Fibroblast of lung (primary cell): ENCODE measurements at regions not wholly inside any gene's neighbourhood (a gene's known extent, or its start where the extent isn't known, plus 50 kb on each side); places are given as distances from the start of the nearest gene placed in this dataset.

Experiments used
- EZH2 ChIP-seq: IDR thresholded peaks from 2 replicates; pipeline ENCODE4 v1.5.1; 2012; ENCODE audit warnings: low read length, control low read depth, mild to moderate bottlenecking; ENCODE audit errors: missing control alignments
- TF ChIP-seq, protein P1 (sequence below), 2 donors: IDR thresholded peaks in 1 of 2; conservative IDR thresholded peaks in 1 of 2; 1 replicate in 1 of 2; 2 replicates in 1 of 2; pipeline ENCODE4 v1.5.1; 2011 to 2012; ENCODE audit warnings: low read length in 2 of 2, control low read depth in 1 of 2, inconsistent platforms in 1 of 2, low read depth in 1 of 2, mild to moderate bottlenecking in 1 of 2

DNA sequence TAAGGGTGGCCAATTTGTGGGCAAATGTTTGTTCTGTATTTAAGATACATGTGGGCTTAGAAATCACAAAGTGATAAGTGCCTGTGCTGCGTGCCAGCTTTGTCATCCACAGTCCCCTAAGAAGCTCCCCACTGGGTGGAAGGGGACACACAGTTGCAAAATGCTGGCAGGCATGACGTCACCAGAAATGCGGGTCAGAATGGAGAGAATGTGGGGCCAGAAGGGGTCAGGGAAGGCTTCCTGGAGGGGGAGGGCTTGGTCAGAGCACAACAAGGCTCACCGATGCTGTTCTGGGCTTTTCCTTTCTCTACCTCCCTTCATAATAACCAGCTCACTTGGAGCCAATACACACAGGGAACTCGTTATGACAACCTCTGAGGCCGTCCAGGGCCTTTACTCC is 207.3 kb downstream of the URI1 start:
- TF ChIP-seq, protein P1, sequence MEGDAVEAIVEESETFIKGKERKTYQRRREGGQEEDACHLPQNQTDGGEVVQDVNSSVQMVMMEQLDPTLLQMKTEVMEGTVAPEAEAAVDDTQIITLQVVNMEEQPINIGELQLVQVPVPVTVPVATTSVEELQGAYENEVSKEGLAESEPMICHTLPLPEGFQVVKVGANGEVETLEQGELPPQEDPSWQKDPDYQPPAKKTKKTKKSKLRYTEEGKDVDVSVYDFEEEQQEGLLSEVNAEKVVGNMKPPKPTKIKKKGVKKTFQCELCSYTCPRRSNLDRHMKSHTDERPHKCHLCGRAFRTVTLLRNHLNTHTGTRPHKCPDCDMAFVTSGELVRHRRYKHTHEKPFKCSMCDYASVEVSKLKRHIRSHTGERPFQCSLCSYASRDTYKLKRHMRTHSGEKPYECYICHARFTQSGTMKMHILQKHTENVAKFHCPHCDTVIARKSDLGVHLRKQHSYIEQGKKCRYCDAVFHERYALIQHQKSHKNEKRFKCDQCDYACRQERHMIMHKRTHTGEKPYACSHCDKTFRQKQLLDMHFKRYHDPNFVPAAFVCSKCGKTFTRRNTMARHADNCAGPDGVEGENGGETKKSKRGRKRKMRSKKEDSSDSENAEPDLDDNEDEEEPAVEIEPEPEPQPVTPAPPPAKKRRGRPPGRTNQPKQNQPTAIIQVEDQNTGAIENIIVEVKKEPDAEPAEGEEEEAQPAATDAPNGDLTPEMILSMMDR (conservative IDR thresholded peaks at IDR 0.05 in 1 of 2, IDR thresholded peaks at IDR 0.05 in 1 of 2; ENCODE audit: low read depth in 1 of 2, low read length in 2 of 2) = no peak
- no peak for TF ChIP-seq EZH2
